ENCODE measurements at regions not wholly inside any gene's neighbourhood (a gene's known extent, or its start where the extent isn't known, plus 50 kb on each side); places are given as distances from the start of the nearest gene placed in this dataset.

GRCh38 chr16:85279825-85280545 lies 167.7 kb upstream of the CIBAR2 start:
- intact Hi-C loops (cut with DNase I; ENCODE audit: low total_unique reads): loop anchor here (10.0 kb wide), 1 partner anchor 435 kb away; no protein-coding TSS in a partner anchor
- Histone ChIP-seq H3K4me1 (no peaks in the 10 kb centered on the region), H3K4me3 (no peak overlapping the region), H3K27ac (no peak overlapping the region), H3K27me3 (no peaks in the 10 kb centered on the region), H3K9me3 (no peaks in the 10 kb centered on the region), H3K36me3 (no peaks in the 10 kb centered on the region)
- DNase-seq: no peak
- no peak for TF ChIP-seq CTCF (IDR thresholded peaks at IDR 0.05)
- no peak for TF ChIP-seq POLR2A (IDR thresholded peaks at IDR 0.05)

- no peak overlapping the region for H3K27ac ChIP-seq
- TF ChIP-seq CTCF (IDR thresholded peaks at IDR 0.05) (no peak), POLR2A (IDR thresholded peaks at IDR 0.05) (no peak)
- intact Hi-C loops (cut with DNase I; ENCODE audit: low total_unique reads): no loop called here
- no peaks in the 10 kb centered on the region for H3K9me3 ChIP-seq
- no peaks in the 10 kb centered on the region for H3K27me3 ChIP-seq
- no peak for DNase-seq
- H3K4me1 ChIP-seq: peaks cover 0 to 5% of the 10 kb centered on the region in 2 donors
- H3K36me3 ChIP-seq: no peaks in the 10 kb centered on the region
- H3K4me3 ChIP-seq: no peak overlapping the region
Measured at GRCh38 chr16:85281181-85281580, 168.9 kb upstream of the CIBAR2 start.

- H3K27me3 ChIP-seq: no peaks in the 10 kb centered on the region
- H3K27ac ChIP-seq: no peak overlapping the region
- no peak for TF ChIP-seq POLR2A (IDR thresholded peaks at IDR 0.05)
- no peak for TF ChIP-seq CTCF (IDR thresholded peaks at IDR 0.05)
- H3K4me1 ChIP-seq: peaks cover 0 to 5% of the 10 kb centered on the region in 2 donors
- H3K36me3 ChIP-seq: no peaks in the 10 kb centered on the region
- H3K4me3 ChIP-seq: no peak overlapping the region
- intact Hi-C loops (cut with DNase I; ENCODE audit: low total_unique reads): no loop called here
- H3K9me3 ChIP-seq: no peaks in the 10 kb centered on the region
- DNase-seq: no peak
Measured at GRCh38 chr16:85282842-85283241, 170.6 kb upstream of the CIBAR2 start.

GRCh38 chr16:85283305-85284050 lies 171.2 kb upstream of the CIBAR2 start:
- Histone ChIP-seq H3K27ac (no peak overlapping the region), H3K36me3 (no peaks in the 10 kb centered on the region), H3K9me3 (no peaks in the 10 kb centered on the region), H3K27me3 (no peaks in the 10 kb centered on the region), H3K4me1 (peaks cover 0 to 5% of the 10 kb centered on the region in 2 donors), H3K4me3 (no peak overlapping the region)
- TF ChIP-seq POLR2A (IDR thresholded peaks at IDR 0.05): no peak
- TF ChIP-seq CTCF (IDR thresholded peaks at IDR 0.05): no peak
- intact Hi-C loops (cut with DNase I; ENCODE audit: low total_unique reads): no loop called here
- DNase-seq: no peak

GRCh38 chr16:85284141-85284817 lies 172.0 kb upstream of the CIBAR2 start:
- TF ChIP-seq CTCF (IDR thresholded peaks at IDR 0.05): no peak
- no peak for TF ChIP-seq POLR2A (IDR thresholded peaks at IDR 0.05)
- no peak for DNase-seq
- Histone ChIP-seq H3K9me3 (no peaks in the 10 kb centered on the region), H3K27ac (no peak overlapping the region), H3K4me1 (peaks cover 0 to 5% of the 10 kb centered on the region in 2 donors), H3K36me3 (no peaks in the 10 kb centered on the region), H3K4me3 (no peak overlapping the region), H3K27me3 (no peaks in the 10 kb centered on the region)
- intact Hi-C loops (cut with DNase I; ENCODE audit: low total_unique reads): no loop called here

Measured in uterus (tissue), 3 donors.